GM18499 (cell line): ENCODE measurements at regions not wholly inside any gene's neighbourhood (a gene's known extent, or its start where the extent isn't known, plus 50 kb on each side); places are given as distances from the start of the nearest gene placed in this dataset.
"Not testable (repeated sequence)": the region's sequence is repeated elsewhere in the genome, so short reads cannot be mapped to it uniquely, and the experiment has no call there.

Experiments used
- ATAC-seq: cut with Tn5 transposase; IDR thresholded peaks from one replicate; pipeline ENCODE4 v1.9.1; 2021; ENCODE audit warnings: moderate number of reproducible peaks; ENCODE audit not compliant: insufficient read depth, unreplicated experiment

DNA sequence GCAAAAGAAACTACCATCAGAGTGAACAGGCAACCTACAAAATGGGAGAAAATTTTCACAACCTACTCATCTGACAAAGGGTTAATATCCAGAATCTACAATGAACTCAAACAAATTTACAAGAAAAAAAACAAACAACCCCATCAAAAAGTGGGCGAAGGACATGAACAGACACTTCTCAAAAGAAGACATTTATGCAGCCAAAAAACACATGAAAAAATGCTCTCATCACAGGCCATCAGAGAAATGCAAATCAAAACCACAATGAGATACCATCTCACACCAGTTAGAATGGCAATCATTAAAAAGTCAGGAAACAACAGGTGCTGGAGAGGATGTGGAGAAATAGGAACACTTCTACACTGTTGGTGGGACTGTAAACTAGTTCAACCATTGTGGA is 170.1 kb downstream of the MEX3B start:
- ATAC-seq = not testable (repeated sequence)

DNA sequence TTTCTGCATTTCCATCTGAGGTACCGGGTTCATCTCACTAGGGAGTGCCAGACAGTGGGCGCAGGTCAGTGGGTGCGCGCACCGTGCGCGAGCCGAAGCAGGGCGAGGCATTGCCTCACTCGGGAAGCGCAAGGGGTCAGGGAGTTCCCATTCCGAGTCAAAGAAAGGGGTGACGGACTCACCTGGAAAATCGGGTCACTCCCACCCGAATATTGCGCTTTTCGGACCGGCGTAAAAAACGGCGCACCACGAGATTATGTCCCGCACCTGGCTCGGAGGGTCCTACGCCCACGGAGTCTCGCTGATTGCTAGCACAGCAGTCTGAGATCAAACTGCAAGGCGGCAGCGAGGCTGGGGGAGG is 175.1 kb downstream of the MEX3B start:
- ATAC-seq = not testable (repeated sequence)

DNA sequence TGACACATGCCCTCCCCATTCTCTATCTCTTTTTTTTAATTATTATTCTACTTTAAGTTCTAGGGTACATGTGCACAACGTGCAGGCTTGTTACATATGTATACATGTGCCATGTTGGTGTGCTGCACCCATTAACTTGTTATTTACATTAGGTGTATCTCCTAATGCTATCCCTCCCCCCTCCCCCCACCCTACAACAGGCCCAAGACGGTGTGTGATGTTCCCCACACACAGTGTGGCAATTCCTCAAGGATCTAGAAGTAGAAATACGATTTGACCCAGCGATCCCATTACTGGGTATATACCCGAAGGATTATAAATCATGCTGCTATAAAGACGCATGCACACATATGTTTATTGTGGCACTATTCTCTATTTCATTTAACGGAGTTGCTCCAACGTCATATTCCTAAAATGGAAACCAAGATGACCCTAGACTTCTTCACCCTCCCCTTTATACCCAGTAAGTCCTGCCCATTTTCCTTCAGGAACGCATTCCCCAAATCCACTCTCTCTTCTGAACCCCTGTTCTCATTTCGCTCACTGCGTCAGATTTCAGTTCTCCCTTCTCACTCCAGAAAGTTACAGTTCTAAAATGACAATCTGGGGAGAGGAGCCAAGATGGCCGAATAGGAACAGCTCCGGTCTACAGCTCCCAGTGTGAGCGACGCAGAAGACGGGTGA is 175.6 kb downstream of the MEX3B start:
- not testable (repeated sequence) for ATAC-seq

DNA sequence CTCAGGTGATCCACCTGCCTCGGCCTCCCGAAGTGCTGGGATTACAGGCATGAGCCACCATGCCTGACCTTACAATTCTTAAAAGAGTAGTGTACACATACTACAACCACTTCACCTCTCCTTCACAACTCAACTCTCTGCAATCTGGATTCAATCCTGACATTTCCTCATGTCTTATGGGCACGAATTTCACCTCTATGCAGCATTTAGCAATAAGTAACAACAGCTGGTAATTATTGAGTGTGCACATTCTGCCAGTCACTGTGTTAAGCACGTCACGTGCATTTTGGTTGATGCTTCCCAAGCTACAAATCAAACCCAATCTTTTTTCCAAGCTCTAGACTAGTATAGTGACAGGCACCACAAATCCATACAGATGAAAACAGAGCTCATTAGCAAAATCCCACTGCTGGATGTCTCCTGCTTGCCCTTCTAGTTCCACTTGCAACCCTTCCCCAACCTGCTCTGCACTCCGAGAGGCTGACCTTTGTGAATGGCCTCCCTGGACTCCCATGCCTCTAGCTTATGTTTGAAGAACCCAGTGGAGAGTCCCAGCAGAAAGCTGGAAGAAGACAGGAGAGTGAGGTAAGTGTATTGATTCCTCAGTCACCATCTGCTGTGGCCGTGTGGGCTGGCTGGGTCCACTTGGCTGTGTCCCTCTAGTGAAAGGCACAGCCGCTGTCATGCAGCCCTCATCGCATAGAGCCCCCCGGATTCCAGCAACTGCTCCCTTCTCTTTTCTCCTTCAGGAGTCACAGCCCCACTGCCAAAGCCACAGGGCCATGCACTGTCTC is 176.5 kb downstream of the MEX3B start:
- ATAC-seq = no peak

DNA sequence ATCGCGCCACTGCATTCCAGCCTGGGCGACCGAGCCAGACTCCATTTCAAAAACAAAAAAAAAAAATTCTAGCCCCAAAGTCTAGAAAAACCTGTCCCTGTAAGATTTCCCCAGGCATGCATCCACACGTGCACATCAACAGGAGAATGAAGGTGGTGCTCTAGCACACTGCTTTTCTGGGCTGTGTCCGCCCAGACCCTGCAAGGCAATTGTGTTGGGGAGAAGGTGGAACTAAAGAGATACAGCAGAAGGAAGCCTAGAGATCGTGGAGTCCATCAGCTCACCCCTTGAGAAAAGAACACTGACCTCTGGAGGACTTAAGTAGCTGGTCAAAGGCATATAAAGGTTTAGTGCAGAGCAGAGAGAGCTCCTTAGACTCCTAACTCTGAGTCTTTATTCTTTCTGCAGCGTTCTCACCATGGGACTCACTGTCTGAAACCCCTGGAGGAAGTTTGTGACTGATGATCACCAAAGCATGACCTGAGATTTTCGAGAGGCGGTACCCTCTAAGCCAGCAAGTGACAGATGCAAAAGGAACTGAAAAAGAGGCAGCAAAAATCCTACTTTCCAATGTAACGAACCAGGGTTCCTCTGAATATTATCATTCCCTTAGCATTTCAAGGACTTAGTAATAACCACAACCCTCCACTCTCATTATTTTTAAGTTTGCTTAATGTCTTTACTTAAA is 179.8 kb downstream of the MEX3B start:
- ATAC-seq = peak; percentile 89

DNA sequence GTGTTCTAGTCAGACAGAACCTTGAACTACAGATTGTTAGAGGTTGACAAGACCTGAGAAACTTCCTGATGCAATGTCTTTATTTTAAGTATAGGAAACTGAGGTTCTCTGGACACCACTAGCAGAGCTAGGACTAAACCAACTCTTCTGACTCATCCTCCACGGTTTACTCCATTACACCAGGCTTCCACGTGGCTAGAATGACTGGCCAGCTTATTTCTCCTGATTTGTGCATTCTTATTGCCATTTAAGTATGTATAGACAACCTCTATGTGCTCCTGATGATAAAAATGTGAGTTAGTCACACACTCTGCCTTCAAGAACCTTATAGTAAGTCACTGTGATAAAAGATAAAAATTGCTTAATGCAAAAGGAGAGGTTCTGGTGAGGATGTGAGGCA is 182.7 kb downstream of the MEX3B start:
- no peak for ATAC-seq

DNA sequence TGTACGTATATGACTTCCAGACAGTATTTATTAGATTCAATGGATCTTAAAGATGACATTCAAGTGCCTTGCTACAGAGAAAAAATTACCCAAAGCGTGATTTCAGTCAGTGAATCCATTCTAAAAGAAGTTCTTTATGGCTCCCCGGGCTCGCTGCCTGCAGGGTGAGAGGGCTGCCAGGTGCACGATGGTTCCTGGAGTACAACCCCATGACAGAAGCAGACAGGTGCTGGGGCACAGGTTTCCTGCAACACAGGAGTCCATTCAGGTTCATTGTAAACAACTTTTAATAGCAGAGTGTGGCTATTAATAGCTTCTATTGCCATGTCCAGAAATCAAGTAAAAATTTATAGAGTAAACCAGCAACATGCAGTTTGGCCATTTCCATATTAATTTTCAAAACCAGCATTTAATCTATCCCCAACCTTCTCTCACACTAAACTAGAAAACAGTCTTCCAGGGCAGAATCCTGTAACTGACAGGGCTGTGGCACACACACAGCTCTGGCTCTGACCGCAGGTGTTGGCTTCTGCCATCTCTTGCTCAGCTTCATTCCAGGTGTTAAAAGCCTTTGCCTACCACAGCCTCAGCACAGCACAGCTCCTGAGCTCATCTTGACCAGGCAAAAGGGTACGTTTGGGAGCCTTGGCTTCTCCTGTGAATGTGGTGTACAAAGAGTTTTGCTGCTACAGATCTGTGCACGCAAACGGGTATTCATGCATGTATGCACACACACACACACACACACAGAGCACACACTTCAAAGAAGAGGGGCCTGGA is 185.9 kb downstream of the MEX3B start:
- ATAC-seq = no peak

DNA sequence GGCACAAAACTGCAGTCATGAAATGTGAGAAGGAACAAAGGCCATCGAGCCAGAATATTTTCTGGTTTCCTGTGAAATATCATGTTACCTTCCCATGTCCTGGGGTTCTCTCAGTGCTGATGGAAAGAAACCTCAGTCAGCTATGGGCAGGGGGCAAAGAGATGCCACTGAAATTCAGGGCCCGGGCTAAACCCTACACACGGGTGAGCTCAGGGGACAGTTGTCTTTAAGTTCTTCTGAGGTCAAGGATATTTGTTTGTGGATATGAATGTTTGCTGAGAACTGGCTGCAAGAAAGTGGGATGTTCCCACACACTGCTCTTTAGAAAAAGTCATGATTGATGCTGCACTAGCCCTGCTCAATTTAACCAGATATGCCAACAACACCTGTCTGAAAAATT is 187.2 kb downstream of the MEX3B start:
- no peak for ATAC-seq

DNA sequence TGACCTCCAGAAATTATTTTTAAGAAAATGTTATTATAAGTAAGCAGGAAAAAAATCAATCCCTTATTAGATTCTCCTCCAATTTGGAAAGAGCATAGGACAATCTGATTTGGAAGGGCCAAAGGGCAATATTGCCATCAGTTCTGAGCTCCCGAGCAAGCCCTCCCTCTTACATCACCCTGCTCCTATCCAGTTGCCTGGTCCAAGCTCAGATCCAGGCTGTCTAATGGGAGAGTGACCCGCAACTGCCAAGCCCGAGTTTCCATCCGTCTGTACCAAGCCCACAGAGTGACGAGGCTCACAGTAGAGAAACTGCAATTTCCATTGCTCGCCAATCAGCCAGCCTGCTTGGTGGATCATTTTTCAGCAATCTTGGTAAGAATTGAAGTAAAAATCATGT is 187.7 kb downstream of the MEX3B start:
- ATAC-seq = no peak

DNA sequence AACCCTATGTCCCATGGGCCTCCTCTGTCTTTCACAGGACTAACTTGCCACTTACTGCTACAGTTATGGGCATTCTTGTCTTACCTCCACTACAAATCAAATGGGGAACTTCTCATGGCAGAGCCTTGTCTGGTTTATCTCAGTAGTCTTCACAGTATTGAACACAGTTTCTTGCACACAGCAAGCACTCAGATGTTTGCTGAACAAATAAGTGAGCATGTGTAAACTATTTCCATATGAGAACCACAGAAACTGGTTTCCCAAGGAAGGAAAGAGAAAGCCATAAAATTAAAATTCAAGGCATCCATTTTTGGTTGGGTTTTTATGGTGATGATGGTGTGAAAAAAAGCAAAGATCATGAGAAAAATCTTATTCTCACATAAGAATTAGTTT is 189.2 kb downstream of the MEX3B start:
- ATAC-seq = no peak

DNA sequence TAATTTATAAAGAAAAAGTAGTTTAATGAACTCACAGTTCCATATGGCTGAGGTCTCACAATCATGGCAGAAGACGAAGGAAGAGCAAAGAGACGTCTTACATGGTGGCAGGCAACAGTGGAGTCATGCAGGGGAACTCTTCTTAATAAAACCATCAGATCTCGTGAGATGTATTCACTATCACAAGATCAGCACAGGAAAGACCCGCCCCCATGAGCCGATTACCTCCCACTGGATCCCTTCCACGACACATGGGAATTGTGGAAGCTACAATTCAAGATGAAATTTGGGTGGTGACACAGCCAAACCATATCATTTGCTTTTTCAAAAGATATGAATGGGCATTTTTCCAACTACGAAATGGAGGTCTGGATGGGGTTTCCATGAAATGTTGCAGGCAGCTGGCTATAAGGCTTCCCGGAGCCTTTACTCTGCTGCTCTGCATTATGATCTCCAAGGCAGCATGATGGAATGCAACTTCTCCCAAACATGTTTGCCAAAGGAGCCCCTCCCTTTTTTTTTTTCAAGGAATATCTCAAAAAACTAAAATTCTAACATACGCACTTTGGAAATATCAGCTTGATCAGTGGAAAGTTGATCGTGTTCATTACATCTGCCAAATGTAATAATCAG is 189.7 kb downstream of the MEX3B start:
- ATAC-seq = no peak

DNA sequence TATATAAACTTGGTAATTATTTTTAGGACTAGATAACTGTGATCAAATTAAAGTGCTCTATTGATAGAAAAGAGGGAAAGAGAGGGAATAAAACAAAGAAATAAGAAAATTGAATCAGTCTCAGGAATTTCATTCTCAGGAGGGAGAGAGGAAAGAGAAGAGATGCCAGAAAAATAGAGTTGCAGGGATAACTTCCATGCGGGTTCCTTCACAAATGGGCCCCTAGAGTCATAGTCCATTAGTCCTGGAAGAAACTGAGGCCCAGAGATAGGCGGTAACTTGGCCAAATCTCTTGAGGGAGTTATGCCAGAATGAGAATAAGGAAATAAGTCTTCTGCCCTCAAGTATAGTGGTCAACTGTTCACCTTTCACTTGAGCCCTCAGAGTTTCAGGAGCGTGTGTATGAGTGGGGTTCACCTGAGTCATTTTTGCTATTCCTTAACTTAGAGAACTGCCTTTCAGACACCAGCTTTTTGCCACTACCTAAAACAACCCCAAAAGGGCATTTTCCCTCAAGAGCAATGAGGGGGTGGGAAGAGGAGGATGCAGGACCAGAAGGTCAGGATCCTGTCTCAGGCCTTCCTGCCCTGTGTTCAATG is 192.6 kb downstream of the MEX3B start:
- ATAC-seq = no peak

DNA sequence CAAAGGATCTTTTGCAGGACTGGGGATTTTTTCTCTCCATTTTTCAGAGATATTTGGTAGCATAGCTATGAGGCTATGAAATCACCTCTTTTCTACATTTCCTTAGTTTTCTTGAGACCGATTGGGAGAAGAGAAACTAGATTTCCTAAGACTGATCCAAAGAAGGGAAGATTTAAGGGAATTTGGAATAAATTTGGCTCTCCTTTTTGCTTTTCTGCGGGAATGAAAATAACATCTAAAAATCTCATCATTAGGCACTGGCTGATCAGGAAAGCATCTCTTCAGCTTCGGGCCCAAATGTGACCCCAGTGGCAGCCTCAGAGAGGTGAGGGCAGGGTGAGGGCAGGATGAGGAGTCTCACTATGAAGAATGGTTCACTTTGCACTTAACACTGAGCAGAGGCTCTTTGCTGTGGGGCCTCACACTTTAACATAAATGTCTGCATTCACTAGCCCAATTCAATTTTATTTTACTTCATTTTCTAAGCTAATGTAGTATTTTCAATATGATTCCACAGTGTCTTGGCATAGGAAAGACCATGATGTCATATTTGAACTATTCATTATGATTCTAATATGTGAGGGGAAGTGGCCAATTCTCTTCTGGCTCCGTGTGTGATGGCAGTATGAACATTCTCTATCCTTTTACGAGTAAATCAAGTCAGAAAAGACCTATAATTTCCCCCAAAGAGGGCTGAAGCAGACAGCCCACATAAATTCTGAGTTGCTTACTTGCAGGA is 193.2 kb downstream of the MEX3B start:
- no peak for ATAC-seq

DNA sequence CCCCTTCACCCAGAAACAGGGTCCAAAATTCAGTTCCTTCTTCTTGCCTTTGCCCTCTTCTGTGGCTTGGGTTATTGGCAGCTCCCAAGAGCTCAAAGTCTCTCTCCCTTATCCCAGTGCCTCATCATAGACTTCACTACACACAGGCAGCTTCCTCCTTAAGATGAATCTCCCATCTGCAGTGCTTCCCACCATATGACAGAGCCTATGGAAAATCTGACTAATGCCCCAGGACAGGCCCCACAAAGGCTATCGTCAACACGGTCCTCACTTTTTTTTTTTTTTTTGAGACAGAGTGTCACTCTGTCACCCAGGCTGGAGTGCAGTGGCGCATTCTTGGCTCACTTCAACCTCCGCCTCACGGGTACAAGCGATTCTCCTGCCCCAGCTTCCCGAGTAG is 194.1 kb downstream of the MEX3B start:
- no peak for ATAC-seq

DNA sequence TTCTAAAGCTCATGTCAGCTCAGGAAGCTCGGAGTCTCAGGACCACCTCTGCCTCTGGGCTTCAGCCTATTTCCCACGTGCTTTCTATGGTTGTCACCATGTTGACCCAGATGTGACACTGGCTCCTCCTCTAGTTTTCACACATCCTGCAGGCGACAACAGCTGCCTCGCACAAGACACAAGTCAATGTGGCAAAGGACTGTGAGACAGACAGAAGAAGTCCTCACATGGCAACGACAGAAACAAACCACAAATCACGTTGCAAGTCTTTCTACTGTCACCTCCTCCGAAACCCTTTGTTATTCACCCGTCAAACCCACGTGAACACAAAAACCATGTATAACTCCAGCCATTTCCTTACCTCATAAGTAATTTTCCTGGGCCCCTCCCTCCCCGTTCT is 194.5 kb downstream of the MEX3B start:
- ATAC-seq = no peak

DNA sequence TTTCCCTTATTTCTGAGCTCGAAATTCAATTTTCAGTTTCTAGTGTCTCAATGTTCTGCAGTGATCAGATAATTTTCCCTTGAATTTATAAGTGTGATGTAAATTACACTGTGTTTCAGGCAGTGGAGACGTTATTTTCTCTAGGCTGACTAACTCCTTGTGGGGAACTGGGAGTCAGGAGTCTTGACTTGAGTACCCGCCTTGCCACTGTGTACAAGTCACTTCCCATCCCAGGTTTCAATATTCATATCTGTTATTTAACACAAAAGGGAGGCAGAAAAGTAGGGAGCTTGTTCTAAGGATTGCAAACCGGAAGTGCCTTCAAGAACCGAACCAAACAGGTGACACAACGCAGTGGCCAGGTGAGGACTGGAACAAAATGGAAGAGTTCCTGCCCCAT is 196.5 kb downstream of the MEX3B start:
- no peak for ATAC-seq

DNA sequence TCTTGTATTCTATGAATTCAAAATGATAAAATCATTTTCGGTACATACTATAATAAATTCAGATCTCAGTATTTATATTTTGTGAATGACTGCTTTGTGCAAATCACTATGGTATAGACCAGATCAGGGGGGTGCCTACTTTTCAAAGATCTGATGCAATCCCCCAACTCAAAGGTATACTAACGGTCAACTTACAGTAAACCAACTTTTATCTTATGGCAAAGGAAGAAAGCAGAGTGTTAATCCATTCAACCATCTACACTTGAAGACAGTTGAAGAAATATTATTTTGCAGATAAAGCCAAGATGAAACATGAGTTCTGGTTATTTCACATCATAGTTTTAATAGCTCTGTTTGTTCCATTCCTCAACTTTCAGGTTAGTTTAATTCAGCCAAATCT is 197.1 kb downstream of the MEX3B start:
- ATAC-seq = no peak

DNA sequence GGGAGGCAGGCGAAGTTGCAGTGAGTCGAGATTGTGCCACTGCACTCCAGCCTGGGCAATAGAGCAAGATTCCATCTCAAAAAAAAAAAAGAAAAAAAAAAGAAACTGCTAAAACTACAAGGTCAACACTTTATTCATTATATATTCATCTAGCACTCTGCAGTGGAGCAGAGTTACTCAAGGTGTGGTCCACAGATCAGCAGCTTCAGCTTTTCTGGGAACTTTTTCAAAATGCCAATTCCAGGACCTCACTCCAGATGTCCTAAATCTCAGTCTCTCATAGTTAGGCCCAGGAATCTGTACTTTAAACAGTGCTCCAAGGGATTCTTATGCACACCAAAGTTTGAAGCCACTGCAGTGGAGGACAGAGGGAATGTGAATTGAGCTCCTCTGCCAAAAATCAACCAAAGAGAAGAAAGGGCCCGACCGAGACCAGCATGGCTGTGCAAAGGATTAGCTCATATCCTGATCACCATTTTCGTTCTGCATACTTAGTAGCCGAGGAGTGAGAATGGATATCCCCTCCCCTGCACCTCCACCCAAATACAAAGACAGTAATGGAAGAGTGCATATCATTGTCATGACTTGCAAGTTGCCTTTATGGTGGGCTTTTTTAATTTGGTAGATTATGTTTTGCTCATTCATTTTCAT is 201.9 kb downstream of the MEX3B start:
- no peak for ATAC-seq

DNA sequence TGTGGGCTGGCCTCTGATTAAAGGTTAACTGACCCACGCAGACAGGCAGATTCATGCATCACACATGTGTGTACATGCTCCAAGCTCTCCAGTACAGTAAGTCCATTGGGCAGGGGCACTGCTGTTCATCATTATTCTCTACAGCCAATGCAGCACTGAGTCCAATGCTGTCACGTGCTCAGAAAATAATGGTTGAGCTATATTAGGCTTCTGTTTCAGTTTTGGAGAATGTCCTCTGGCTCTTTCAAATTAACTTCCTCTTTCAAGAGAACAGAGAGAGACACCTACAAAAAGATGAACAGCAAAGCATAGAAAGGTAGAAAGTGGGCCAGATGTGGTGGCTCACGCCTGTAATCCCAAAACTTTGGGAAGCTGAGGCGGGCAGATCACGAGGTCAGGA is 202.6 kb downstream of the MEX3B start:
- ATAC-seq = peak; percentile 60
